Ishikawa (cell line): ENCODE measurements at regions not wholly inside any gene's neighbourhood (a gene's known extent, or its start where the extent isn't known, plus 50 kb on each side); places are given as distances from the start of the nearest gene placed in this dataset.

Source experiments
- CEBPB ChIP-seq: IDR thresholded peaks from 2 replicates; pipeline ENCODE4 v1.6.1; 2012
- CREB1 ChIP-seq: IDR thresholded peaks from 2 replicates; pipeline ENCODE4 v1.6.1; 2012; ENCODE audit warnings: low read depth
- EGR1 ChIP-seq: IDR thresholded peaks from 2 replicates; pipeline ENCODE4 v1.6.1; 2012
- EP300 ChIP-seq: IDR thresholded peaks from 2 replicates; pipeline ENCODE4 v1.6.1; 2012; ENCODE audit warnings: borderline replicate concordance
- FOXM1 ChIP-seq: IDR thresholded peaks from 2 replicates; pipeline ENCODE4 v1.6.1; 2012; ENCODE audit warnings: low read depth, borderline replicate concordance
- NFIC ChIP-seq: IDR thresholded peaks from 2 replicates; pipeline ENCODE4 v1.6.1; 2012
- RAD21 ChIP-seq: IDR thresholded peaks from 2 replicates; pipeline ENCODE4 v1.6.1; 2012; ENCODE audit warnings: low read depth
- TAF1 ChIP-seq: IDR thresholded peaks from 2 replicates; pipeline ENCODE4 v1.6.1; 2012; ENCODE audit warnings: low read depth, mild to moderate bottlenecking
- TCF12 ChIP-seq: IDR thresholded peaks from 2 replicates; pipeline ENCODE4 v1.6.1; 2012; ENCODE audit warnings: low read depth
- TEAD4 ChIP-seq: IDR thresholded peaks from 2 replicates; pipeline ENCODE4 v1.6.1; 2012
- USF1 ChIP-seq: IDR thresholded peaks from 2 replicates; pipeline ENCODE4 v1.6.1; 2012
- YY1 ChIP-seq: IDR thresholded peaks from 2 replicates; pipeline ENCODE4 v1.6.1; 2012; ENCODE audit warnings: low read depth
- ZBTB7A ChIP-seq: IDR thresholded peaks from 2 replicates; pipeline ENCODE4 v1.6.1; 2012; ENCODE audit warnings: low read depth
- TF ChIP-seq, protein P1 (sequence below): IDR thresholded peaks from 2 replicates; pipeline ENCODE4 v1.6.1; 2012; ENCODE audit warnings: low read depth, mild to moderate bottlenecking
- TF ChIP-seq, protein P2 (sequence below): IDR thresholded peaks from 2 replicates; pipeline ENCODE4 v1.6.1; 2012

DNA sequence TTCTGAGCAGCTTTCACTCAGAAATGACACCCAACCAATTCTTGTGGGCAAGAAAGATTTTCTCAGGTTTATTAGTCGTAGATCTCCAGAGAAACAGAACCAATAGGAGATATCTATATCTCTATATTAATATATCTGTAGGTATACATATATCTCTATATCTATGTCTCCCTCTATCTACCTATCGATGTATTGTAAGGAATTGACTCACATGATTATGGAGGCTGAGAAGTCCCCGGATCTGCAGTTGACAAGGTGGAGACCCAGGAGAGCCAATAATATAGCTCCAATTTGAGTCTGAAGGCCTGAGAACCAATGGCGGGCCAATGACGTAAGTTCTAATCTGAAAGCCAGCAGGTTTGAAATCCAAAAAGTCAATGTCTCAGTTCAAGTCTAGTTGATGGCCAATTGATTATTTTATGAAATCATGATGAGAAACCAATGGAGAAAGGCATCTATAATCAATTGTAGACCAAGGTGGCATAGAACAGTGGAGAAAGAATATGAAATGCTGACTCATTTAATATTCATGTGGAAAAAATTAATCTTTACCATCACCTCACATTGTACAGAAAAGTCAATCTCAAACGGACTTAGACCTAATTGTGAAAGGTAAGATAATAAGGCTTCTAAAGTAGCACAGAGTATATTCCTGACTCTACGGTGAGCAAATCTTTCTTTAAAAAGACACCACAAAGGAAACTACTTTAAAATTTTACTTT lies 65.6 kb upstream of the CHRNA7 start:
- TF ChIP-seq EGR1: no peak
- TF ChIP-seq CREB1: no peak
- no peak for TF ChIP-seq CEBPB
- no peak for TF ChIP-seq YY1
- TF ChIP-seq, protein P1, sequence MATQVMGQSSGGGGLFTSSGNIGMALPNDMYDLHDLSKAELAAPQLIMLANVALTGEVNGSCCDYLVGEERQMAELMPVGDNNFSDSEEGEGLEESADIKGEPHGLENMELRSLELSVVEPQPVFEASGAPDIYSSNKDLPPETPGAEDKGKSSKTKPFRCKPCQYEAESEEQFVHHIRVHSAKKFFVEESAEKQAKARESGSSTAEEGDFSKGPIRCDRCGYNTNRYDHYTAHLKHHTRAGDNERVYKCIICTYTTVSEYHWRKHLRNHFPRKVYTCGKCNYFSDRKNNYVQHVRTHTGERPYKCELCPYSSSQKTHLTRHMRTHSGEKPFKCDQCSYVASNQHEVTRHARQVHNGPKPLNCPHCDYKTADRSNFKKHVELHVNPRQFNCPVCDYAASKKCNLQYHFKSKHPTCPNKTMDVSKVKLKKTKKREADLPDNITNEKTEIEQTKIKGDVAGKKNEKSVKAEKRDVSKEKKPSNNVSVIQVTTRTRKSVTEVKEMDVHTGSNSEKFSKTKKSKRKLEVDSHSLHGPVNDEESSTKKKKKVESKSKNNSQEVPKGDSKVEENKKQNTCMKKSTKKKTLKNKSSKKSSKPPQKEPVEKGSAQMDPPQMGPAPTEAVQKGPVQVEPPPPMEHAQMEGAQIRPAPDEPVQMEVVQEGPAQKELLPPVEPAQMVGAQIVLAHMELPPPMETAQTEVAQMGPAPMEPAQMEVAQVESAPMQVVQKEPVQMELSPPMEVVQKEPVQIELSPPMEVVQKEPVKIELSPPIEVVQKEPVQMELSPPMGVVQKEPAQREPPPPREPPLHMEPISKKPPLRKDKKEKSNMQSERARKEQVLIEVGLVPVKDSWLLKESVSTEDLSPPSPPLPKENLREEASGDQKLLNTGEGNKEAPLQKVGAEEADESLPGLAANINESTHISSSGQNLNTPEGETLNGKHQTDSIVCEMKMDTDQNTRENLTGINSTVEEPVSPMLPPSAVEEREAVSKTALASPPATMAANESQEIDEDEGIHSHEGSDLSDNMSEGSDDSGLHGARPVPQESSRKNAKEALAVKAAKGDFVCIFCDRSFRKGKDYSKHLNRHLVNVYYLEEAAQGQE: no peak
- no peak for TF ChIP-seq TEAD4
- TF ChIP-seq NFIC: no peak
- no peak for TF ChIP-seq RAD21
- TF ChIP-seq TCF12: no peak
- TF ChIP-seq EP300: no peak
- no peak for TF ChIP-seq TAF1
- no peak for TF ChIP-seq USF1
- no peak for TF ChIP-seq FOXM1

DNA sequence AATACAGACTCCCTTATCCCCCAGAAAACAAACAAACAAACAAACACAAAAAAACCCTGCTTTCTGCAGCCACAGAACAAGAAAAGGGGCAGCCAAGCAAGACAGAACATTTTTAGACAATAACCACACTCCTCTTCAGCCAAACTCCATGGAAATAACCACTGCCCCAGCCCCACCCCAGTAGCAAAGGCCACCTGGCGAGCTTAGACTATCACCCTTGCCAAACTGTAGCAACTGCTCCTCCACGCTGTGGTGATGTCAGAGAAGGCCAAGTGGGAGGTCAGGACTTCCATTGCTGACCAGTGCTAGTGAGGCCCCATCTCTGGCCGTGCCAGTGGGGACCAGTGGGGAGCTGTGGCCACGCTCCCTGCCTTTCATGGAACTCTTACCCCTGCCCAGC lies 60.3 kb upstream of the CHRNA7 start:
- TF ChIP-seq TCF12 (no peak), CREB1 (no peak), TEAD4 (no peak), RAD21 (no peak), EGR1 (no peak), ZBTB7A (no peak), EP300 (no peak), TAF1 (no peak), USF1 (no peak), FOXM1 (no peak), CEBPB (no peak), NFIC (no peak), YY1 (no peak)
- TF ChIP-seq, protein P2, sequence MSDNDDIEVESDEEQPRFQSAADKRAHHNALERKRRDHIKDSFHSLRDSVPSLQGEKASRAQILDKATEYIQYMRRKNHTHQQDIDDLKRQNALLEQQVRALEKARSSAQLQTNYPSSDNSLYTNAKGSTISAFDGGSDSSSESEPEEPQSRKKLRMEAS: no peak
- TF ChIP-seq, protein P1: no peak

DNA sequence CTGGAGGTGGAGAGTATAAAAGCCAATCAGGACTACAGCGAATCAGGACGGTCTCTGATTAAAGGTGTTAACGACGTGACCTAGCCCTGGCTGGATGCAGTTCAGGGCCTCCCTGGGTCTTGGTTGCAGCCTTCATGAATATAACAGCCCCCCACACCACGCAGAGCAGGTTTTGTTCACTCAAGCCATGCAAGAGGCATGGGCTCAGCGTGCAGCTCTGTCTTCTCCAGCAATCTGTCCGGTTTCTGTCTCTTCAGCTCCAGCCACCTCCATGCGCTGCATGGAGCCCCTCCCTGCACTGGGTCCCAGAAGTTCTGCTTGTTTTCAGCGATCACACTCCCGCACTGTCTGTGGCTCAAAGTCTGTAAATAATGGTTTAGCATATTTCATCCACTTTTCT lies 57.1 kb upstream of the CHRNA7 start:
- no peak for TF ChIP-seq EP300
- TF ChIP-seq TEAD4: no peak
- TF ChIP-seq EGR1: no peak
- TF ChIP-seq, protein P2: no peak
- TF ChIP-seq YY1: no peak
- TF ChIP-seq, protein P1: no peak
- TF ChIP-seq RAD21: no peak
- no peak for TF ChIP-seq CREB1
- TF ChIP-seq ZBTB7A: no peak
- TF ChIP-seq TAF1: no peak
- TF ChIP-seq USF1: no peak
- TF ChIP-seq NFIC: no peak
- no peak for TF ChIP-seq TCF12
- no peak for TF ChIP-seq CEBPB
- TF ChIP-seq FOXM1: no peak
